ENCODE measurements at regions not wholly inside any gene's neighbourhood (a gene's known extent, or its start where the extent isn't known, plus 50 kb on each side); places are given as distances from the start of the nearest gene placed in this dataset.

DNA sequence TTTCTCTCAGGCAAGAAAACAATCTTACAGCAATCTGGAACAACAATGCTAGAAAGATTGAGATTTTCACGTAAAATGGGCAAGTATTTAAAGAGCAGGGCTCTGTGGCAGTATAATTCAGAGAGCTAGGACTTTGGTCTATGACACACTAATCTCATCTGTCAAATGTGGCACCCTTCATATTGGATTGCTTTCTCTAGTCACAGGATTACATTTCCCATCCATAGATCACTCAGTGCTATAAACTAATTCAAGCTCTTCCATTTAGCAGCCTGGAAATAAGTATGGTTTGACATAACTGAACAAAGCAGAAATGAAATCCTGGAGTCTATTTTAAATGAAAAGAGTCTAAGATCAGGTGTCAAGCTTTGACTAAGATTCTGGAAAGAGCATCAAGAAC, 263.1 kb upstream of the TMPRSS15 start:
- H3K27ac ChIP-seq, result no peak overlapping the region
- DNase-seq (no peak), ATAC-seq (no peak)
- no peaks in the 10 kb centered on the region for H3K27me3 ChIP-seq
- no peaks in the 10 kb centered on the region for H3K9me3 ChIP-seq
- TF ChIP-seq, protein P1, sequence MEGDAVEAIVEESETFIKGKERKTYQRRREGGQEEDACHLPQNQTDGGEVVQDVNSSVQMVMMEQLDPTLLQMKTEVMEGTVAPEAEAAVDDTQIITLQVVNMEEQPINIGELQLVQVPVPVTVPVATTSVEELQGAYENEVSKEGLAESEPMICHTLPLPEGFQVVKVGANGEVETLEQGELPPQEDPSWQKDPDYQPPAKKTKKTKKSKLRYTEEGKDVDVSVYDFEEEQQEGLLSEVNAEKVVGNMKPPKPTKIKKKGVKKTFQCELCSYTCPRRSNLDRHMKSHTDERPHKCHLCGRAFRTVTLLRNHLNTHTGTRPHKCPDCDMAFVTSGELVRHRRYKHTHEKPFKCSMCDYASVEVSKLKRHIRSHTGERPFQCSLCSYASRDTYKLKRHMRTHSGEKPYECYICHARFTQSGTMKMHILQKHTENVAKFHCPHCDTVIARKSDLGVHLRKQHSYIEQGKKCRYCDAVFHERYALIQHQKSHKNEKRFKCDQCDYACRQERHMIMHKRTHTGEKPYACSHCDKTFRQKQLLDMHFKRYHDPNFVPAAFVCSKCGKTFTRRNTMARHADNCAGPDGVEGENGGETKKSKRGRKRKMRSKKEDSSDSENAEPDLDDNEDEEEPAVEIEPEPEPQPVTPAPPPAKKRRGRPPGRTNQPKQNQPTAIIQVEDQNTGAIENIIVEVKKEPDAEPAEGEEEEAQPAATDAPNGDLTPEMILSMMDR (IDR thresholded peaks at IDR 0.05), result no peak
- H3K4me3 ChIP-seq, result no peak overlapping the region
- intact Hi-C loops (cut with DNase I), result no loop called here
- no peaks in the 10 kb centered on the region for H3K36me3 ChIP-seq
- H3K4me1 ChIP-seq, result no peaks in the 10 kb centered on the region

DNA sequence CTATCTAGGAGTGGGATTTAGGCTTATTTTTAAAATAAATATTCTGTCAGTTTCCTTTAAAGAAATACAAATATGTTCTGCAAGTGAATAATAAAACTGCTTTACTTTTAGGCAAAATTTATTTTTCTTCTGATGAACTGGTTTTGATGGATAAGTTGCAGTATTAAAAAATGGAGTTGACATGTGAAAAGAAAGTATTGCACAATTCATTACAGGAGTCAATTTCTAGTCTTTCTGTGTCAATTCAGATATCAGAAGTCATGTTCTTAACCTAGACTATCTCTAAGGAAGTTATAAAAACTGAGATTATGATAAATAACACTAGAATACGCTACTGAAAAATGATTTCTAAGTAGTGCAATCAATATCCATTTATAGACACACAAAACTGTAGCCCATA, 270.2 kb upstream of the TMPRSS15 start:
- Histone ChIP-seq H3K27me3 (no peaks in the 10 kb centered on the region), H3K4me1 (no peaks in the 10 kb centered on the region), H3K9me3 (no peaks in the 10 kb centered on the region), H3K27ac (no peak overlapping the region), H3K36me3 (no peaks in the 10 kb centered on the region), H3K4me3 (no peak overlapping the region)
- ATAC-seq (no peak), DNase-seq (no peak)
- TF ChIP-seq, protein P1 (IDR thresholded peaks at IDR 0.05), result no peak
- intact Hi-C loops (cut with DNase I), result no loop called here

DNA sequence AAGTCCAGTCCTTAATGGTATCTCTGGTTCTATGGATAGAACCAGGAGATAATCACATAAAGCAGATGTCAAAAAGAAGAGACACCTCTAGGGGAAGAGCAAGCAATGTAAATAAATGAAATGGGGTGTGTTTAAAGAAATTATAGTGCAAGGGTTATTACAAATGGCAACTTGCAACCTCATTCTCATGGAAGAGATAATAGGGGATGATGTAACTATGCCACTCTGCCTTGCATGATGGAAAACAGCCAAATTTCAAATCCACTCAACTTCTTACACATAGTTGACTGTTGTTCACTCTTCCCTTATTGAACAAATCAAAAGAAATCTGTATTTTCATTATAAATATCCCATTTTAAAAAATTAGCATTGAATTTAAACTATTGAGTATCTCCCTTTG, 274.0 kb upstream of the TMPRSS15 start:
- Histone ChIP-seq H3K4me1 (no peaks in the 10 kb centered on the region), H3K9me3 (no peaks in the 10 kb centered on the region), H3K4me3 (no peak overlapping the region), H3K27ac (no peak overlapping the region), H3K27me3 (no peaks in the 10 kb centered on the region), H3K36me3 (no peaks in the 10 kb centered on the region)
- DNase-seq (no peak), ATAC-seq (no peak)
- intact Hi-C loops (cut with DNase I), result no loop called here
- TF ChIP-seq, protein P1 (IDR thresholded peaks at IDR 0.05), result no peak

DNA sequence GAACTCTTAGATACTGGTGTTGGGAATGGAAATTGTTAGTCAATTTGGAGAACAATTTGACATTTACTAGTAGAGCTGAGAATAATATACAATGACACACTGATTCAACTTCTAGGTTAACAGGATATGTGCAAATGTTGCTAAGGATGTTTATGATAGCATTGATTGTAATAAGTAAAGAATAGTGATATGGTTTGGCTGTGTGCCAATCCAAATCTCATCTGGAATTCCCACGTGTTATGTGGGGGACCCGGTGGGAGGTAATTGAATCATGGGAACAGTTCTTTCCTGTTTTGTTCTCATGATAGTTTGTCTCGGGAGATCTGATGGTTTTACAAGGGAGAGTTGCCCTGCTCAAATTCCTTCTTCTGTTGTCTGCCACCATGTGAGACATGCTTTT, 302.4 kb upstream of the TMPRSS15 start:
- intact Hi-C loops (cut with DNase I), result no loop called here
- TF ChIP-seq, protein P1 (IDR thresholded peaks at IDR 0.05), result no peak

DNA sequence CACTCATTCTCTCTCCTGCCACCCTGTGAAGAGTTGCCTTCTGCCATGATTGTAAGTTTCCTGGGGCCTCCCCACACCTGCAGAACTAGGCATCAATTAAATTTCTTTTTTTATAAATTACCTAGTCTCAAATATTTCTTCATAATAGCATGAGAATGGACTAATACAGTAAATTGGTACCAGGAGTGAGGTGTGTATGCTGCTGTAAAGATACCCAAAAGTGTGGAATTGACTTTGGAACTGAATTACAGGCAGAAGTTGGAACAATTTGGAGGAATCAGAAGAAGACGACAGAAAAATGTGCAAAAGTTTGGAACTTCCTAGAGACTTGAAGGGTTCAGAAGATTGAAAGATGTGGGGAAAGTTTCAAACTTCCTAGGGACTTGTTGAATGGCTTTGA, 308.1 kb upstream of the TMPRSS15 start:
- Histone ChIP-seq H3K9me3 (no peaks in the 10 kb centered on the region), H3K27me3 (no peaks in the 10 kb centered on the region), H3K4me1 (no peaks in the 10 kb centered on the region), H3K4me3 (no peak overlapping the region), H3K27ac (no peak overlapping the region), H3K36me3 (no peaks in the 10 kb centered on the region)
- intact Hi-C loops (cut with DNase I), result no loop called here
- TF ChIP-seq, protein P1 (IDR thresholded peaks at IDR 0.05), result no peak
- ATAC-seq, result no peak
- DNase-seq, result no peak

More for the DNA sequence above, 302.4 kb upstream of the TMPRSS15 start:
- Histone ChIP-seq H3K4me1 (no peaks in the 10 kb centered on the region), H3K27me3 (no peaks in the 10 kb centered on the region), H3K9me3 (no peaks in the 10 kb centered on the region), H3K4me3 (no peak overlapping the region), H3K27ac (no peak overlapping the region), H3K36me3 (no peaks in the 10 kb centered on the region)
- ATAC-seq (no peak), DNase-seq (no peak)

DNA sequence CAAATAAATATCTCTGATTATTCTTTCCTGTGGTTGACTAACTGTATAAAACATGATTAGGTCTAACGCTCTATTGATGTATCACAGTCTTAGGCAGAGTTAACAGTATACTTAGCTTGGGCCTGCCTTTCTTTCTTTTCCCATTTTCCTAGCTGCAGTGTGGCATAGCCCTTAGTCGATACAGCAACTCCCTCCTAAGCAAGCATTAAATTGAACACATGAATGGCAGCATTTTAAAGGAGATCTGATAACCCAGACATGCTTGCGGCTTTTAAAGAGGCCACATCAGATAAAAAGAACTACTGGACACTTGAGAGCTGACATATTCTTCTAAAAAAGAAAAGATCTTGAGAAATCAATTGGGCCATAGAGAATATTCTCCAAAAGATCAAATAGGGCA, 312.0 kb upstream of the TMPRSS15 start:
- H3K9me3 ChIP-seq, result no peaks in the 10 kb centered on the region
- no peaks in the 10 kb centered on the region for H3K36me3 ChIP-seq
- TF ChIP-seq, protein P1 (IDR thresholded peaks at IDR 0.05), result no peak
- ATAC-seq, result no peak
- DNase-seq, result no peak
- intact Hi-C loops (cut with DNase I), result no loop called here
- H3K4me3 ChIP-seq, result no peak overlapping the region
- H3K4me1 ChIP-seq, result no peaks in the 10 kb centered on the region
- no peaks in the 10 kb centered on the region for H3K27me3 ChIP-seq
- H3K27ac ChIP-seq, result no peak overlapping the region
